ENCODE measurements at regions not wholly inside any gene's neighbourhood (a gene's known extent, or its start where the extent isn't known, plus 50 kb on each side); places are given as distances from the start of the nearest gene placed in this dataset.
"Not testable (repeated sequence)": the region's sequence is repeated elsewhere in the genome, so short reads cannot be mapped to it uniquely, and the experiment has no call there.

- Mint-ChIP-seq H3K27ac (no peak overlapping the region), H3K9me3 (peaks cover 30% of the 10 kb centered on the region), H3K27me3 (no peaks in the 10 kb centered on the region), H3K36me3 (ENCODE audit: low read depth) (no peaks in the 10 kb centered on the region), H3K4me3 (no peak overlapping the region), H3K4me1 (ENCODE audit: low read depth) (no peaks in the 10 kb centered on the region)
- DNase-seq (no peak), ATAC-seq (ENCODE audit: poor library complexity) (no peak)
- no peaks in the 10 kb centered on the region for H3K36me3 ChIP-seq (ENCODE audit: insufficient read depth, low read length)
- ChIA-PET CTCF (no interaction called here), POLR2A (no interaction called here)
- H3K4me1 ChIP-seq (ENCODE audit: insufficient read depth, low read length), result no peaks in the 10 kb centered on the region
- intact Hi-C loops (cut with DNase I, micrococcal nuclease), result no loop called here
- H3K9me3 ChIP-seq (ENCODE audit: control insufficient read depth in 1 of 2, insufficient read depth in 1 of 2, low read length in 2 of 2), result peaks cover 0 to 11% of the 10 kb centered on the region in 2 experiments
- TF ChIP-seq CTCF (IDR thresholded peaks at IDR 0.05), result no peak
- no peak overlapping the region for H3K27ac ChIP-seq (ENCODE audit: low read depth in 1 of 2, low read length in 2 of 2)
- H3K27me3 ChIP-seq (ENCODE audit: control insufficient read depth in 1 of 2, insufficient read depth in 2 of 2, low read length in 2 of 2), result no peaks in the 10 kb centered on the region
- H3K4me3 ChIP-seq (ENCODE audit: low read length), result no peak overlapping the region
These were observed 294.9 kb upstream of the SGO1 start for GRCh38 chr3:20480786-20481365.

GRCh38 chr3:20478436-20478835 lies 292.4 kb upstream of the SGO1 start:
- Mint-ChIP-seq H3K27me3 (no peaks in the 10 kb centered on the region), H3K9me3 (peaks cover 16% of the 10 kb centered on the region), H3K36me3 (ENCODE audit: low read depth) (no peaks in the 10 kb centered on the region), H3K4me1 (ENCODE audit: low read depth) (no peaks in the 10 kb centered on the region), H3K27ac (no peak overlapping the region), H3K4me3 (no peak overlapping the region)
- H3K27me3 ChIP-seq (ENCODE audit: control insufficient read depth in 1 of 2, insufficient read depth in 2 of 2, low read length in 2 of 2), result no peaks in the 10 kb centered on the region
- no peak for TF ChIP-seq CTCF (IDR thresholded peaks at IDR 0.05)
- H3K36me3 ChIP-seq (ENCODE audit: insufficient read depth, low read length), result no peaks in the 10 kb centered on the region
- DNase-seq, result no peak
- H3K27ac ChIP-seq (ENCODE audit: low read depth in 1 of 2, low read length in 2 of 2), result no peak overlapping the region
- H3K9me3 ChIP-seq (ENCODE audit: control insufficient read depth in 1 of 2, insufficient read depth in 1 of 2, low read length in 2 of 2), result peaks cover 0 to 11% of the 10 kb centered on the region in 2 experiments
- H3K4me3 ChIP-seq (ENCODE audit: low read length), result no peak overlapping the region
- ChIA-PET POLR2A (no interaction called here), CTCF (no interaction called here)
- ATAC-seq (ENCODE audit: poor library complexity), result no peak
- intact Hi-C loops (cut with DNase I, micrococcal nuclease), result no loop called here
- H3K4me1 ChIP-seq (ENCODE audit: insufficient read depth, low read length), result no peaks in the 10 kb centered on the region

GRCh38 chr3:20464237-20464636 lies 278.2 kb upstream of the SGO1 start:
- ATAC-seq (ENCODE audit: poor library complexity); H3K27ac Mint-ChIP-seq; CTCF ChIA-PET; H3K4me3 ChIP-seq (ENCODE audit: low read length); H3K27ac ChIP-seq (ENCODE audit: low read depth in 1 of 2, low read length in 2 of 2); H3K27me3 ChIP-seq (ENCODE audit: control insufficient read depth in 1 of 2, insufficient read depth in 2 of 2, low read length in 2 of 2); H3K4me1 Mint-ChIP-seq (ENCODE audit: low read depth); H3K4me1 ChIP-seq (ENCODE audit: insufficient read depth, low read length); H3K4me3 Mint-ChIP-seq; intact Hi-C loops (cut with DNase I, micrococcal nuclease); DNase-seq; H3K27me3 Mint-ChIP-seq; H3K9me3 ChIP-seq (ENCODE audit: control insufficient read depth in 1 of 2, insufficient read depth in 1 of 2, low read length in 2 of 2); POLR2A ChIA-PET; H3K36me3 ChIP-seq (ENCODE audit: insufficient read depth, low read length): not testable (repeated sequence)
- H3K9me3 Mint-ChIP-seq, result peaks cover 30% of the 10 kb centered on the region
- peaks cover 12% of the 10 kb centered on the region for H3K36me3 Mint-ChIP-seq (ENCODE audit: low read depth)

GRCh38 chr3:20462723-20463122 lies 276.7 kb upstream of the SGO1 start:
- ChIA-PET POLR2A (no interaction called here), CTCF (no interaction called here)
- Histone ChIP-seq H3K36me3 (ENCODE audit: insufficient read depth, low read length) (no peaks in the 10 kb centered on the region), H3K4me1 (ENCODE audit: insufficient read depth, low read length) (no peaks in the 10 kb centered on the region), H3K9me3 (ENCODE audit: control insufficient read depth in 1 of 2, insufficient read depth in 1 of 2, low read length in 2 of 2) (peaks cover 3 to 4% of the 10 kb centered on the region in 2 experiments), H3K4me3 (ENCODE audit: low read length) (no peak overlapping the region), H3K27me3 (ENCODE audit: control insufficient read depth in 1 of 2, insufficient read depth in 2 of 2, low read length in 2 of 2) (no peaks in the 10 kb centered on the region), H3K27ac (ENCODE audit: low read depth in 1 of 2, low read length in 2 of 2) (no peak overlapping the region)
- peaks cover 9% of the 10 kb centered on the region for H3K36me3 Mint-ChIP-seq (ENCODE audit: low read depth)
- intact Hi-C loops (cut with DNase I, micrococcal nuclease), result no loop called here
- H3K4me3 Mint-ChIP-seq, result no peak overlapping the region
- H3K9me3 Mint-ChIP-seq, result peaks cover 22% of the 10 kb centered on the region
- H3K4me1 Mint-ChIP-seq (ENCODE audit: low read depth), result no peaks in the 10 kb centered on the region
- H3K27ac Mint-ChIP-seq, result no peak overlapping the region
- TF ChIP-seq CTCF (IDR thresholded peaks at IDR 0.05), result no peak
- no peaks in the 10 kb centered on the region for H3K27me3 Mint-ChIP-seq
- ATAC-seq (ENCODE audit: poor library complexity) (no peak), DNase-seq (no peak)
